CD8-positive, alpha-beta memory T cell (primary cell): ENCODE measurements at regions not wholly inside any gene's neighbourhood (a gene's known extent, or its start where the extent isn't known, plus 50 kb on each side); places are given as distances from the start of the nearest gene placed in this dataset.
A peak's percentile ranks its signal among the peaks of the same experiment; 100 is the strongest.

Experiments used
- CTCF ChIA-PET: fragments of 350-600 bp; sonication (Branson Sonifier 250); formaldehyde crosslinking; loops from one replicate; lab custom pipeline; 2021; ENCODE audit warnings: antibody characterized with exemption; lab: Charles Lee
- POLR2A ChIA-PET: fragments of 350-600 bp; sonication (Branson Sonifier 250); formaldehyde crosslinking; loops from one replicate; lab custom pipeline; 2021; ENCODE audit warnings: antibody characterized with exemption; lab: Charles Lee
- DNase-seq, 5 donors: peaks; one replicate each; pipeline versions ENCODE4 v3.0.0 to v3.0.0-alpha.2; 2020 to 2022; ENCODE audit warnings: mixed read lengths in 1 of 5
- H3K27ac ChIP-seq: one replicate; pipeline ENCODE4 v1.7.0; 2013; ENCODE audit warnings: low read depth, mild to moderate bottlenecking, low read length, moderate library complexity
- H3K27me3 ChIP-seq: 2 replicates; pipeline ENCODE4 v1.7.0; 2013; ENCODE audit warnings: low read length, mild to moderate bottlenecking; ENCODE audit not compliant: insufficient read depth, poor library complexity, severe bottlenecking
- H3K36me3 ChIP-seq: 2 replicates; pipeline ENCODE4 v1.7.0; 2013; ENCODE audit warnings: mild to moderate bottlenecking, low read length, moderate library complexity; ENCODE audit not compliant: insufficient read depth
- H3K4me1 ChIP-seq: 2 replicates; pipeline ENCODE4 v1.7.0; 2013; ENCODE audit warnings: mild to moderate bottlenecking, low read length, moderate library complexity; ENCODE audit not compliant: insufficient read depth
- H3K4me3 ChIP-seq: 2 replicates; pipeline ENCODE4 v1.7.0; 2013; ENCODE audit warnings: mild to moderate bottlenecking, low read length
- H3K9me3 ChIP-seq: 2 replicates; pipeline ENCODE4 v1.7.0; 2013; ENCODE audit warnings: mild to moderate bottlenecking, low read length
- H3K27ac Mint-ChIP-seq, 8 donors: one replicate each; pipeline ENCODE4 v1.8.0; 2020 to 2021; ENCODE audit warnings: mixed read lengths in 8 of 8, mild to moderate bottlenecking in 6 of 8, inconsistent platforms in 3 of 8, moderate library complexity in 3 of 8
- H3K27me3 Mint-ChIP-seq, 2 donors: one replicate each; pipeline ENCODE4 v1.8.0; 2020 to 2021; ENCODE audit warnings: mixed read lengths in 2 of 2, mild to moderate bottlenecking in 1 of 2, moderate library complexity in 1 of 2
- H3K36me3 Mint-ChIP-seq, 3 donors: one replicate each; pipeline ENCODE4 v1.8.0; 2020 to 2021; ENCODE audit warnings: mixed read lengths in 3 of 3, inconsistent platforms in 1 of 3, mild to moderate bottlenecking in 1 of 3
- H3K4me1 Mint-ChIP-seq, 3 donors: one replicate each; pipeline ENCODE4 v1.8.0; 2020 to 2021; ENCODE audit warnings: mixed read lengths in 3 of 3, inconsistent platforms in 1 of 3, mild to moderate bottlenecking in 1 of 3
- H3K4me3 Mint-ChIP-seq, 7 donors: one replicate each; pipeline ENCODE4 v1.8.0; 2020 to 2021; ENCODE audit warnings: mixed read lengths in 7 of 7, mild to moderate bottlenecking in 6 of 7, moderate library complexity in 4 of 7, inconsistent platforms in 2 of 7
- H3K9me3 Mint-ChIP-seq, 5 donors: one replicate each; pipeline ENCODE4 v1.8.0; 2020 to 2022; ENCODE audit warnings: mixed read lengths in 5 of 5, mild to moderate bottlenecking in 3 of 5, moderate library complexity in 2 of 5, inconsistent platforms in 1 of 5

DNA sequence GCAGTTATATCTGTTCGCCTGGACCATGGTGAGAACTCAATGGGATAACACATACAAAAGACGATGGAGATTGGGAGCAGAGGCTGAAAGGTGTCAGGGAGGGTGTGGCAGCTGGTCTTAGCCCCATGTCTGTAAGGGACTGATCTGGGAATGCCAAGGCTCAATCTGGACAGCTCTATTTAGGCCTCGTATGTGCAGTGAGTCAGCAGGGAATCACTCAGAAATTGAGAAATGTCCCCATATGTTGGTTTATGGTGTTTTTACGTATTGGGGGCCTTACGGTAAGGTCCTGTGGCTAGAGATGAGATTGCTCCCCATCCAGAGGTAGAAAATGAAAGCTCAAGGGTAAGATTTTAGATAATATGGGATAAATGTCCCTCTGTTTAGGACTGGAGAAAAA lies 71.4 kb upstream of the TTC29 start:
- DNase-seq: no peak
- Histone ChIP-seq H3K27me3 (no peaks in the 10 kb centered on the region), H3K27ac (no peak overlapping the region), H3K4me1 (no peaks in the 10 kb centered on the region), H3K4me3 (no peak overlapping the region), H3K36me3 (no peaks in the 10 kb centered on the region), H3K9me3 (no peaks in the 10 kb centered on the region)
- H3K4me3 Mint-ChIP-seq: no peak overlapping the region
- H3K36me3 Mint-ChIP-seq: no peaks in the 10 kb centered on the region
- H3K9me3 Mint-ChIP-seq: no peaks in the 10 kb centered on the region
- no peaks in the 10 kb centered on the region for H3K27me3 Mint-ChIP-seq
- CTCF ChIA-PET: interaction anchor here (1.6 kb wide), 1 partner anchor 80 kb away, joined by 5 read pairs; no protein-coding TSS in a partner anchor
- POLR2A ChIA-PET: no interaction called here
- H3K4me1 Mint-ChIP-seq: no peaks in the 10 kb centered on the region
- H3K27ac Mint-ChIP-seq: no peak overlapping the region

DNA sequence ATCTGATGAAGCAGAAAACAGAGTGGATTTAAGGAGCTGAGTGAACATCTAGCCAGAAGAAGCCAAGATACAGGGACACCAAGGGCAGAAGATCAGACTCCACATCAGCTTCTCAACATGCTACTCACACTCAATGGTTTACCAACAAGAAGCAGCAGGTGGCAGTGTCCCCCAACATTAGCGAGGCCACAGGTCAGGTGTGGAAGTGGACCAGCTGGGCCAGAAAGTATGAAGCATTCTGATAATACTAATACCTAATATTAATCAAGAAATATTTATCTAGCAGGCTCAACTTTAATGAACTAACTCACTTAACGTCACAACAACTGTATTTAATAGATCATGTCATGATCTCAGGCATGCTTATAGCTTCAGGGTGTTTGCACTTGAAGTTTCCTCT lies 73.4 kb upstream of the TTC29 start:
- no peaks in the 10 kb centered on the region for H3K36me3 Mint-ChIP-seq
- Histone ChIP-seq H3K27me3 (no peaks in the 10 kb centered on the region), H3K36me3 (no peaks in the 10 kb centered on the region), H3K4me1 (no peaks in the 10 kb centered on the region), H3K4me3 (no peak overlapping the region), H3K27ac (no peak overlapping the region), H3K9me3 (no peaks in the 10 kb centered on the region)
- no peak overlapping the region for H3K27ac Mint-ChIP-seq
- ChIA-PET POLR2A (no interaction called here), CTCF (interaction anchor here (0.8 to 2.5 kb wide), 5 partner anchors 9 to 81 kb away, joined by 3 to 20 read pairs (median 3); no protein-coding TSS in a partner anchor)
- DNase-seq: peak; percentile 2 to 52 (median 11)
- H3K4me1 Mint-ChIP-seq: no peaks in the 10 kb centered on the region
- H3K9me3 Mint-ChIP-seq: no peaks in the 10 kb centered on the region
- H3K27me3 Mint-ChIP-seq: no peaks in the 10 kb centered on the region
- no peak overlapping the region for H3K4me3 Mint-ChIP-seq

DNA sequence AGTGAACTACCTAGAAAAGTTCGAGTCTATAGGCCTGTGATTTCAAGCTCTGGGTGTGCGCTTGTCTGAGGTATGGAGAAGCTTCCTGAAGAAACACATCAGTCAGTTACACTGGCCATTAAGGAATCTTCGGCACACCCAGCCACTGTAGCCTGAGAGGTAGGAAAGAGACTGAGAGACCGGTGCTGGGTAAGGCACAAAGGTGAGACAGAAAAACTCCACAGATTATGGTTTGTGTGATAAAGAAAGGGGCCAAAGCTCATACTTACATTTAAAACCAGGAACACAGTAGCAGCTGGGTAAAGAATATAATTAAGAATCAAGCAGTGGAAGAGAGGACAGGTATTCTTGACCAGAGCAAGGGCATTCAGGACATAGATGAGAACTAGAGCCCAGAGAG lies 74.8 kb upstream of the TTC29 start:
- no peak overlapping the region for H3K4me3 ChIP-seq
- POLR2A ChIA-PET: no interaction called here
- H3K27ac Mint-ChIP-seq: peak overlapping the region in 1 of 8 donors; percentile 6
- no peak for DNase-seq
- no peaks in the 10 kb centered on the region for H3K27me3 Mint-ChIP-seq
- CTCF ChIA-PET: interaction anchor here (2.5 kb wide), 1 partner anchor 76 kb away, joined by 20 read pairs; no protein-coding TSS in a partner anchor
- no peaks in the 10 kb centered on the region for H3K27me3 ChIP-seq
- H3K9me3 ChIP-seq: no peaks in the 10 kb centered on the region
- no peaks in the 10 kb centered on the region for H3K9me3 Mint-ChIP-seq
- H3K27ac ChIP-seq: no peak overlapping the region
- H3K4me1 Mint-ChIP-seq: no peaks in the 10 kb centered on the region
- no peaks in the 10 kb centered on the region for H3K4me1 ChIP-seq
- no peak overlapping the region for H3K4me3 Mint-ChIP-seq
- H3K36me3 Mint-ChIP-seq: no peaks in the 10 kb centered on the region
- no peaks in the 10 kb centered on the region for H3K36me3 ChIP-seq

DNA sequence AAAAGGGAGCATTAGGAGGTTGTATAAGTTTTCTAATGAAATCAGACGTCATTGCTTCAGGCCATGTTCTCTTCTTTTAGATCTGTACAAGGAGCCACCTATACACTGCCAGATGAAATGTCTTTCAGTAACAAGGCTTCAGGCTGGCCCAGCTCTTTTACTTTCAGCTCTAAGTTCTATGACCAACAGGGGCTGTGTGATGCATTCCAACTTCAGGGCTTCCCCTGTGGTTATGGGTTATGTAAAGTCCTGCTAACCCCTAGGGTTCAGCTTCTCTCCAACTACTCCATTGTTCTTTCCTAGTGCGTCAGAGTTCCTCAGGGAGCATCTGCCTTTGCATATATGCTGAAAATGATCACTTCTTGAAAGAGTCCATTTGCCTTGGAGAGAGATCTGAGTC lies 79.4 kb upstream of the TTC29 start:
- H3K27me3 Mint-ChIP-seq: peaks cover 0 to 5% of the 10 kb centered on the region in 2 donors
- H3K27me3 ChIP-seq: no peaks in the 10 kb centered on the region
- CTCF ChIA-PET: interaction anchor here (0.9 kb wide), 1 partner anchor 72 kb away, joined by 3 read pairs; no protein-coding TSS in a partner anchor
- H3K9me3 Mint-ChIP-seq: no peaks in the 10 kb centered on the region
- no peaks in the 10 kb centered on the region for H3K9me3 ChIP-seq
- H3K27ac ChIP-seq: no peak overlapping the region
- H3K4me3 Mint-ChIP-seq: no peak overlapping the region
- no peaks in the 10 kb centered on the region for H3K4me1 Mint-ChIP-seq
- DNase-seq: no peak
- H3K36me3 Mint-ChIP-seq: no peaks in the 10 kb centered on the region
- POLR2A ChIA-PET: no interaction called here
- no peaks in the 10 kb centered on the region for H3K36me3 ChIP-seq
- no peaks in the 10 kb centered on the region for H3K4me1 ChIP-seq
- H3K27ac Mint-ChIP-seq: no peak overlapping the region
- H3K4me3 ChIP-seq: no peak overlapping the region

DNA sequence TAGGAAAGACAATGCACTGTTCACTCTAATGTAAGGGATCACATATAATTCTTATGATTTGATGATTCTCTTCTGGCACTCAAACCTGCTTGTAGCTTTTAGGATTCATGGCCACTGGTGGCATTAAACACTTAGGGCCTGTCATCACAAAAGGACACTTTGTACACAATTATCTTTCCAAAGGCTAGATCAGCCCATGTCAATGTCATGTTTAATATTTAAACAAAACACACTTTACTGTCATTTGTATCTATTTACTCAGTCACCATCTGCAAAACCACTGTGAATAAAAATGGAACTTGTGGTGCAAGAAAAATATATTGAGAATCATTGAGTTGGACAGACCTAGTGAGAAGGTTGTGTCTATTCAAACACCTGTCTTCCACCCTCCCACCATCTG lies 83.6 kb upstream of the TTC29 start:
- no peaks in the 10 kb centered on the region for H3K9me3 ChIP-seq
- H3K27me3 Mint-ChIP-seq: peaks cover 0 to 5% of the 10 kb centered on the region in 2 donors
- no peak for DNase-seq
- no peaks in the 10 kb centered on the region for H3K4me1 ChIP-seq
- ChIA-PET CTCF (no interaction called here), POLR2A (no interaction called here)
- H3K27me3 ChIP-seq: no peaks in the 10 kb centered on the region
- no peaks in the 10 kb centered on the region for H3K4me1 Mint-ChIP-seq
- no peak overlapping the region for H3K4me3 ChIP-seq
- H3K9me3 Mint-ChIP-seq: no peaks in the 10 kb centered on the region
- no peaks in the 10 kb centered on the region for H3K36me3 ChIP-seq
- H3K27ac ChIP-seq: no peak overlapping the region
- no peak overlapping the region for H3K27ac Mint-ChIP-seq
- no peak overlapping the region for H3K4me3 Mint-ChIP-seq
- no peaks in the 10 kb centered on the region for H3K36me3 Mint-ChIP-seq

DNA sequence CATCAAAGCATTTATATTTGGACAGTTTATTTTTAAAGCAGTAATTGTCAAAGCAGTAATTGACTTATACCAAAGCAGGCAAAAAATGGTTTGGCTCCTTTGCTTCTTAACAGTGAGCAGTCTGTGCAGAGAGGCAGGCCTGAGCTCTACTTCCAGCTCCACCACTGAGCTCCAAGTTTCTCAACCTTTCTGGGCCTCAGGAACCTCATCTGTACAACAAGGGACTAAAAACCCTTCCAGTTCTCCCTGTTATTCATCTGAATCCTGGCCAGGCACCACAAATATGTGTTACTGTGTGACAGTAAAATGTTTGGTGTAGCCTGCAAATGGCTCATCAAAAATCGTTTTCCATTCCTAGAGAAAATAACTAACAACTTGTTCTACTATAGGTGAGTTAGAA lies 88.7 kb upstream of the TTC29 start:
- no peak for DNase-seq
- no peaks in the 10 kb centered on the region for H3K36me3 ChIP-seq
- ChIA-PET CTCF (interaction anchor here (1.3 kb wide), 1 partner anchor 63 kb away, joined by 5 read pairs; no protein-coding TSS in a partner anchor), POLR2A (no interaction called here)
- no peaks in the 10 kb centered on the region for H3K9me3 ChIP-seq
- H3K27me3 Mint-ChIP-seq: peaks cover 6 to 32% of the 10 kb centered on the region in 2 donors
- no peaks in the 10 kb centered on the region for H3K9me3 Mint-ChIP-seq
- no peak overlapping the region for H3K4me3 Mint-ChIP-seq
- no peaks in the 10 kb centered on the region for H3K27me3 ChIP-seq
- H3K27ac ChIP-seq: no peak overlapping the region
- no peak overlapping the region for H3K27ac Mint-ChIP-seq
- H3K4me1 Mint-ChIP-seq: no peaks in the 10 kb centered on the region
- H3K36me3 Mint-ChIP-seq: no peaks in the 10 kb centered on the region
- H3K4me3 ChIP-seq: no peak overlapping the region
- no peaks in the 10 kb centered on the region for H3K4me1 ChIP-seq

DNA sequence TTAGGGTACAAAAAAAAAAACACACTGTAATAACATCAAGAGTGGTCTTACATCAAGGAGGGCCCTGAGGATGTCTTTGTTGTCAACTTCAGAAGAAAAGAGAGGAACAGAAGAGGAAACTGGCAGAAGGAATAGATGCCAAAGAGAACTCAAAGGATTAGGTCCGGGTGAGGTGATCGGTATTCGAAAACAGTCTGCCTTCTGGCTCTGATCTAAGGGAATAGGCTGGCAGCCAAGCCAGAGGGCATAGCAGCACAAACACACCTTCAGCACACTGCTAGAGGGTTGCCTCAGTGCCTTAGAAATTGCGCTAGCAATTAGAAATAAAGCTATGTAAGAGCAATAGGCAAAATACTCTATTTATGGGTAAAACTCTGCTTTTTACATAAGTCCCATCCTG lies 91.4 kb upstream of the TTC29 start:
- Histone ChIP-seq H3K27me3 (no peaks in the 10 kb centered on the region), H3K36me3 (no peaks in the 10 kb centered on the region), H3K4me3 (no peak overlapping the region), H3K27ac (no peak overlapping the region), H3K9me3 (no peaks in the 10 kb centered on the region), H3K4me1 (no peaks in the 10 kb centered on the region)
- CTCF ChIA-PET: interaction anchor here (0.9 kb wide), 1 partner anchor 10 kb away, joined by 3 read pairs; no protein-coding TSS in a partner anchor
- no peaks in the 10 kb centered on the region for H3K9me3 Mint-ChIP-seq
- H3K36me3 Mint-ChIP-seq: no peaks in the 10 kb centered on the region
- H3K4me1 Mint-ChIP-seq: no peaks in the 10 kb centered on the region
- H3K27me3 Mint-ChIP-seq: peaks cover 6 to 42% of the 10 kb centered on the region in 2 donors
- H3K4me3 Mint-ChIP-seq: no peak overlapping the region
- no peak overlapping the region for H3K27ac Mint-ChIP-seq
- POLR2A ChIA-PET: no interaction called here
- no peak for DNase-seq

DNA sequence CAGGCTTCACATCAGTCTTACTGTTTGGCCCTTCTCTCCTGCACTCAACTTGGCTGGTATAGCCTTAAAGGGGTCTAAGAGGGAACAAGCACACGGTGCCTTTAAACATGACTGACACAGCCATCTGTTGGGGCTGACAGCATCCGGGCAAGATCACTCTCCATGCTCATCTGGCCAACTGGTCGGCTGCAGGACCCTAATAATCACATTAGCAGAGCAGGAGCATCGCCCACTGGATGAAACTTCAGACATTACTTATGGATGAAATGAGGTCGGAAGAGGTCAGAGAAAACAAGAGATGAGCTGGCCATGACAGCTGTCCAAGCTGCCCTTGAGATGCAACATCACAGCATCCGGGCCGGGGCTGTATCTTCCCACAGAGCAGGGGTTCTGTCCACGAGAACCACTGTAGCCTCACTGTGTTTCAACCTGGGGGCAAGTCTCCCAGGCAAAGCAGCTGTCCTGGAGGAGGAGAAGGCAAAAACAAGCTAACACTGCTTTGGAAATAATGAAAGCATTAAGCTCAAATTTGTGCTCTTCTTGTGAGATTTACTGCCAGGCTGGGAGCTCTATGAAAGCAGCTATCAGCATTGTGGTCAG lies 94.4 kb upstream of the TTC29 start:
- Histone ChIP-seq H3K4me3 (no peak overlapping the region), H3K27me3 (no peaks in the 10 kb centered on the region), H3K4me1 (no peaks in the 10 kb centered on the region), H3K9me3 (no peaks in the 10 kb centered on the region), H3K36me3 (no peaks in the 10 kb centered on the region), H3K27ac (no peak overlapping the region)
- Mint-ChIP-seq H3K4me1 (no peaks in the 10 kb centered on the region), H3K36me3 (no peaks in the 10 kb centered on the region), H3K9me3 (no peaks in the 10 kb centered on the region), H3K27me3 (peaks cover 12 to 48% of the 10 kb centered on the region in 2 donors), H3K4me3 (no peak overlapping the region), H3K27ac (peak overlapping the region in 1 of 8 donors; percentile 72)
- ChIA-PET POLR2A (no interaction called here), CTCF (no interaction called here)
- DNase-seq: no peak
